H54 (cell line): ENCODE measurements at regions not wholly inside any gene's neighbourhood (a gene's known extent, or its start where the extent isn't known, plus 50 kb on each side); places are given as distances from the start of the nearest gene placed in this dataset.

Experiments
- DNase-seq: peaks from one replicate; pipeline ENCODE4 v3.0.0; 2011; ENCODE audit warnings: low spot score, mixed read lengths; ENCODE audit not compliant: insufficient read length
- FAIRE-seq: peaks from 3 replicates; lab custom pipeline; 2011; peaks lifted over from hg19 to GRCh38; lab: Jason Lieb, UNC
- POLR2A ChIP-seq: IDR thresholded peaks from 2 replicates; pipeline ENCODE4 v1.6.1; 2011; ENCODE audit warnings: low read depth, mild to moderate bottlenecking, low read length

- no peak for TF ChIP-seq POLR2A
- FAIRE-seq (no peak), DNase-seq (no peak)
Observed at GRCh38 chrY:14139521-14139920, 83.5 kb downstream of the VCY1B start.

GRCh38 chrY:14145614-14146013, 89.6 kb downstream of the VCY1B start:
- DNase-seq, result no peak
- no peak for FAIRE-seq
- TF ChIP-seq POLR2A, result no peak

- FAIRE-seq, result no peak
- no peak for TF ChIP-seq POLR2A
- DNase-seq, result no peak
Observed at GRCh38 chrY:14182776-14183175, 126.7 kb downstream of the VCY1B start.

GRCh38 chrY:14222014-14222413, 166.0 kb downstream of the VCY1B start:
- no peak for TF ChIP-seq POLR2A
- DNase-seq (no peak), FAIRE-seq (no peak)

- FAIRE-seq (no peak), DNase-seq (no peak)
- no peak for TF ChIP-seq POLR2A
Observed at GRCh38 chrY:14231703-14232102, 175.7 kb downstream of the VCY1B start.

GRCh38 chrY:14235070-14235469, 179.0 kb downstream of the VCY1B start:
- no peak for FAIRE-seq
- TF ChIP-seq POLR2A, result no peak
- DNase-seq, result no peak

GRCh38 chrY:14238277-14238676, 182.2 kb downstream of the VCY1B start:
- FAIRE-seq (no peak), DNase-seq (no peak)
- TF ChIP-seq POLR2A, result no peak

GRCh38 chrY:14246948-14247347, 190.9 kb downstream of the VCY1B start:
- DNase-seq (no peak), FAIRE-seq (no peak)
- no peak for TF ChIP-seq POLR2A

- DNase-seq (no peak), FAIRE-seq (no peak)
- no peak for TF ChIP-seq POLR2A
Observed at GRCh38 chrY:14248878-14249576, 193.0 kb downstream of the VCY1B start.

- no peak for TF ChIP-seq POLR2A
- FAIRE-seq (no peak), DNase-seq (no peak)
Observed at GRCh38 chrY:14255965-14256816, 200.2 kb downstream of the VCY1B start.

GRCh38 chrY:14256817-14257168, 200.8 kb downstream of the VCY1B start:
- DNase-seq (no peak), FAIRE-seq (no peak)
- TF ChIP-seq POLR2A, result no peak

GRCh38 chrY:14277029-14277428, 221.0 kb downstream of the VCY1B start:
- FAIRE-seq (no peak), DNase-seq (no peak)
- TF ChIP-seq POLR2A, result no peak

- FAIRE-seq, result no peak
- no peak for TF ChIP-seq POLR2A
- no peak for DNase-seq
Observed at GRCh38 chrY:14290656-14291375, 233.5 kb upstream of the NLGN4Y start.

- no peak for FAIRE-seq
- TF ChIP-seq POLR2A, result no peak
- no peak for DNase-seq
Observed at GRCh38 chrY:14292382-14292781, 231.9 kb upstream of the NLGN4Y start.
